Left ventricle myocardium inferior (tissue), 1 donor: ENCODE measurements at regions not wholly inside any gene's neighbourhood (a gene's known extent, or its start where the extent isn't known, plus 50 kb on each side); places are given as distances from the start of the nearest gene placed in this dataset.

Experiments
- DNase-seq: peaks from one replicate; pipeline ENCODE4 v3.0.0-alpha.2; 2020
- H3K27ac ChIP-seq: fragments of 200-600 bp; replicated peaks from 2 replicates; pipeline ENCODE4 v1.8.0; 2021
- H3K27me3 ChIP-seq: fragments of 200-600 bp; 2 replicates; pipeline ENCODE4 v1.8.0; 2021; ENCODE audit warnings: low read depth
- H3K36me3 ChIP-seq: fragments of 200-600 bp; 2 replicates; pipeline ENCODE4 v1.8.0; 2021
- H3K4me1 ChIP-seq: fragments of 200-600 bp; 2 replicates; pipeline ENCODE4 v1.8.0; 2021
- H3K4me3 ChIP-seq: fragments of 200-600 bp; 2 replicates; pipeline ENCODE4 v1.8.0; 2021; ENCODE audit warnings: mild to moderate bottlenecking, moderate library complexity
- H3K9me3 ChIP-seq: fragments of 200-600 bp; replicated peaks from 2 replicates; pipeline ENCODE4 v1.8.0; 2021
- intact Hi-C: fragments of 100-400 bp; cut with micrococcal nuclease; formaldehyde crosslinking; loops from one replicate; pipeline ENCODE4 v1.11.0; 2022
- TF ChIP-seq, protein P1 (sequence below): fragments of 200-600 bp; IDR thresholded peaks from 2 replicates; pipeline ENCODE4 v1.8.0; 2021; ENCODE audit warnings: antibody characterized with exemption, mild to moderate bottlenecking, borderline replicate concordance
- donor health status: DM: no; HTN: yes; CAD: no; lungs with severe emphysema.

DNA sequence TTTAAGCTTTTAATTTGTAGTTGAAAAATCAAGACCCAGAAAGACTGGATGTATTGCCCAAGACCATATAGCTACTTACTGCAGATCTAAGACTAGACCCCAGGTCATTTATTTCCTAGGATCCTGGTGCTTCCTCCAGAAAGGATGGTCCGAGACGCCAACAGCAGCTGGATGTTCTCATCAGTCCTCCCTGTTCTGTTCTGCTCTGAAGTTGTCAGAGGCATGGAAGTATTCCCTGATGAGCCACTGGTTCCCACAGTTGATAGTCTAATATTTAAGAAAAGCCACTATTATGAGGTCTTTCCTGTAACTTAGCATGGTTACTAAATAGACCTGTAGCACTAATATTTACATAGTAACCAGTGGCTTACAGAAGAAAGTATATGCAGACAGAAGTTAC, 393.5 kb downstream of the MTX2 start:
- DNase-seq, result no peak
- Histone ChIP-seq H3K4me1 (no peaks in the 10 kb centered on the region), H3K27me3 (peaks cover 63% of the 10 kb centered on the region), H3K9me3 (no peaks in the 10 kb centered on the region), H3K27ac (no peak overlapping the region), H3K4me3 (no peak overlapping the region), H3K36me3 (no peaks in the 10 kb centered on the region)
- intact Hi-C loops, result no loop called here
- TF ChIP-seq, protein P1, sequence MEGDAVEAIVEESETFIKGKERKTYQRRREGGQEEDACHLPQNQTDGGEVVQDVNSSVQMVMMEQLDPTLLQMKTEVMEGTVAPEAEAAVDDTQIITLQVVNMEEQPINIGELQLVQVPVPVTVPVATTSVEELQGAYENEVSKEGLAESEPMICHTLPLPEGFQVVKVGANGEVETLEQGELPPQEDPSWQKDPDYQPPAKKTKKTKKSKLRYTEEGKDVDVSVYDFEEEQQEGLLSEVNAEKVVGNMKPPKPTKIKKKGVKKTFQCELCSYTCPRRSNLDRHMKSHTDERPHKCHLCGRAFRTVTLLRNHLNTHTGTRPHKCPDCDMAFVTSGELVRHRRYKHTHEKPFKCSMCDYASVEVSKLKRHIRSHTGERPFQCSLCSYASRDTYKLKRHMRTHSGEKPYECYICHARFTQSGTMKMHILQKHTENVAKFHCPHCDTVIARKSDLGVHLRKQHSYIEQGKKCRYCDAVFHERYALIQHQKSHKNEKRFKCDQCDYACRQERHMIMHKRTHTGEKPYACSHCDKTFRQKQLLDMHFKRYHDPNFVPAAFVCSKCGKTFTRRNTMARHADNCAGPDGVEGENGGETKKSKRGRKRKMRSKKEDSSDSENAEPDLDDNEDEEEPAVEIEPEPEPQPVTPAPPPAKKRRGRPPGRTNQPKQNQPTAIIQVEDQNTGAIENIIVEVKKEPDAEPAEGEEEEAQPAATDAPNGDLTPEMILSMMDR, result no peak

DNA sequence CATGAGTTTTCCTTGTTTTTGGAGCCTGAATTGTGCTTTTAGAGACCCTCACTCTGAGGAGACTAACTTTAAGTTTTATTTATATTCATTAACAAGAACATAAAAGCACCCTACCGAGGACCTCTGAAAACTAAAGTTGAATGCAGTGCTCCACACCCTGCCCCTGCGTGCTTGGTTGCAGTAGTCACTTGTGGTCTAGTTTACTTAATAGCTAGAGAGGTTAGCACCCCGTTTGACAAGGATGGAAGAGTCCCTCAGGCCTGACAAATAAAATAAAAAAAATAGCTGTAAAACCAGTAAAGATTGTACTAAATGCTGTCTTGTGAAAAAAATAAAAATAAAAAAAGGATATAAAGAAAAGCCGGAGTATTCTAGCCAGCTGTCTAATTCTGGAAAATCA, 395.2 kb downstream of the MTX2 start:
- Histone ChIP-seq H3K4me1 (peaks cover 5% of the 10 kb centered on the region), H3K4me3 (no peak overlapping the region), H3K27me3 (peaks cover 51% of the 10 kb centered on the region), H3K27ac (no peak overlapping the region), H3K36me3 (no peaks in the 10 kb centered on the region), H3K9me3 (no peaks in the 10 kb centered on the region)
- TF ChIP-seq, protein P1, result no peak
- intact Hi-C loops, result no loop called here
- DNase-seq, result no peak

DNA sequence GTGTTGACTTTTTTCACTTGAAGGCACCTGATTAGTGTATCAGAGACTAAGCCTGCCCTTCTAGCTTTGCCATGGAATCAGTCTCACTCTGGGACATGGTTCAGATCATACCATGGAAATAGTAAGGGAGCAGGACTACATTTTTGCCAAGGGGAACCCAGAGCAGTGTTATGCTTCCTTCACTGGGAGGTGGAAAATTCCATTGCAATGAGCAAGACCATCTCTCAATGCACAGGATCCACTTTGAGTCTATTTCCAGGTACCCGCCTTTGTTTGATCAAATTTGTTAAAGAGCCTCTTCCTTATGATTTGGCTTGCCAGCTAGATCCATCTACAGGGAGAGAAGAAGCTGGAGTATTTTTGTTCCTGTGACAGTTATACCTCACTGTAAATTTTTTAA, 395.8 kb downstream of the MTX2 start:
- intact Hi-C loops, result no loop called here
- peaks cover 45% of the 10 kb centered on the region for H3K27me3 ChIP-seq
- no peaks in the 10 kb centered on the region for H3K9me3 ChIP-seq
- TF ChIP-seq, protein P1, result no peak
- H3K4me1 ChIP-seq, result peaks cover 8% of the 10 kb centered on the region
- no peak overlapping the region for H3K27ac ChIP-seq
- H3K36me3 ChIP-seq, result no peaks in the 10 kb centered on the region
- no peak overlapping the region for H3K4me3 ChIP-seq
- DNase-seq, result no peak

DNA sequence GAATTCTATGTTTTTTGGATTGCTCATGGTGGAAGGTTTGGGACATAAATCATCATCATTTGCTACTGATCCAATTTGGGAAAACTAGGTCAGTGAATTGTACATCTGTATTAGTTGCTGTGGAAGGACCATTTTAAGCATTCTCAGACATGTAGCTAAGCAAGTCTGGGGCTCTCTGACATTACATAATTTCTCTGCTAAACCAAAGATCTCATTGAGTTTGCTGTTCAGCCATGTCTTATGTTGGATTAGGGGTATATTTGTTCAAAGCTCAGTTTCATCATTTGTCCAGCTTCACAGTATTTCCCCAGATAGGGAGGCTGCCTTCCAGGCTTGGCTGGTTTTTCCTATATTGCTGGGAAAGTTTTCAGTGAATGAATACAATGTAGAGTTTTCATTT, 399.7 kb downstream of the MTX2 start:
- H3K27ac ChIP-seq, result no peak overlapping the region
- no peaks in the 10 kb centered on the region for H3K9me3 ChIP-seq
- intact Hi-C loops, result no loop called here
- peaks cover 8% of the 10 kb centered on the region for H3K4me1 ChIP-seq
- H3K27me3 ChIP-seq, result peaks cover 34% of the 10 kb centered on the region
- no peak overlapping the region for H3K4me3 ChIP-seq
- no peaks in the 10 kb centered on the region for H3K36me3 ChIP-seq
- no peak for DNase-seq
- TF ChIP-seq, protein P1, result no peak

DNA sequence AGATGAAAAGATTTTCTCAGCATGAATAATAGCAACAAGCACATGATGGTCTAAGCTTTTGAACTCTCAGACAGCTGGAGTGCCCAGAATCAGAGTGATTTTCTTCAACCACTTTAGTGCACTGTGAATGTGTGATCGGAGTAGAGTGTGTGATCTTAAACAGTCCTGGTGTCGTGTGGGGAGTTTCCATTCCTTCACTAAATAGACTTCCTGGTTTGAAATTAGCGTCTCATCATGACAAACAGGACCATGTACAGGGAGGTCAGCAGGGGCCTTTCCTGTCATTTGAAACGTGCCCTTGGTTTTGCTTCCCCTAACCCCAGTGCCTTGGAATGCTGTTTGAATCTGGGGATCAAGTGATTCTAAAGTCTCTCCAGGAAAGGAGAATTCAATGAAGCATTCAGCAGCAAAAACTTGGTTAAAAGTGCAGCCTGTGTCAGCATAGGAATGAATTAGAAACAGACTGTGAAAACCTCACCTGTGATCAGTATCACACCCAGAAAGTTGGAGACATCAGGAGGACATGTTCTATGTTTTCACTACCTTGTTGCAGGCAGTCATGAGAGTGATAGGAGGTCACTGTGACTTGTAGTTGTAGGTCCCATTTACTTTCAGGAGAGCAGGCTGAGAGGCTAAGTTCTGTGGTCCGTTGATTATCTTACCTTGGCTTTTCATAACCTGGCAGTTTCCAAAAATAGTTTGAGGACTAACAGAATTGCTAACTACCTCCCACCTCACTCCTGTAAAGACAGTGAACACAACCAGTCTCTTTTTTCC, 400.3 kb downstream of the MTX2 start:
- intact Hi-C loops, result no loop called here
- Histone ChIP-seq H3K4me1 (peaks cover 8% of the 10 kb centered on the region), H3K4me3 (no peak overlapping the region), H3K27me3 (peaks cover 27% of the 10 kb centered on the region), H3K36me3 (no peaks in the 10 kb centered on the region), H3K9me3 (no peaks in the 10 kb centered on the region), H3K27ac (no peak overlapping the region)
- TF ChIP-seq, protein P1, result no peak
- no peak for DNase-seq
